GM12878 (cell line): ENCODE measurements at regions not wholly inside any gene's neighbourhood (a gene's known extent, or its start where the extent isn't known, plus 50 kb on each side); places are given as distances from the start of the nearest gene placed in this dataset.

Experiments used
- ATAC-seq: fragments of 200-7000 bp; cut with Tn5 transposase; 3 replicates; pipeline ENCODE4 v1.9.1; 2020; ENCODE audit warnings: mild to moderate bottlenecking, moderate library complexity
- BruUV-seq: library from RNA; stranded (reverse); fragments of 400-500 nt; replicated peaks from 2 replicates; lab custom pipeline; 2021; lab: Mats Ljungman, UMichigan
- CTCF ChIA-PET: fragments of 300-600 bp; sonication (Branson Sonifier 250); formaldehyde crosslinking; extraction: SDS; loops from one replicate; lab custom pipeline; 2021; ENCODE audit warnings: inconsistent platforms; lab: Yijun Ruan, JAX
- POLR2A ChIA-PET: fragments of 350-600 bp; formaldehyde crosslinking; extraction: SDS; loops from one replicate; lab custom pipeline; 2021; ENCODE audit warnings: inconsistent platforms; lab: Charles Lee
- RAD21 ChIA-PET: fragments of 300-600 bp; sonication (Branson Sonifier 250); formaldehyde crosslinking; loops from one replicate; lab custom pipeline; 2023; ENCODE audit warnings: antibody characterized with exemption; ENCODE audit not compliant: unreplicated experiment; lab: Charles Lee
- SMC1A ChIA-PET: fragments of 300-600 bp; sonication (Branson Sonifier 250); formaldehyde crosslinking; loops from one replicate; lab custom pipeline; 2023; ENCODE audit not compliant: unreplicated experiment, uncharacterized antibody; lab: Charles Lee
- DNase-seq: peaks from one replicate; pipeline ENCODE4 v3.0.0-alpha.2; 2011; ENCODE audit warnings: low read depth, low spot score
- FAIRE-seq: peaks from 3 replicates; lab custom pipeline; 2011; peaks lifted over from hg19 to GRCh38; lab: Jason Lieb, UNC
- H2AFZ ChIP-seq: 2 replicates; pipeline ENCODE4 v1.6.0; 2011; ENCODE audit warnings: low read depth, low read length, control low read depth; ENCODE audit not compliant: control insufficient read depth
- H3K27ac ChIP-seq: 2 replicates; pipeline ENCODE4 v1.5.1; 2011; ENCODE audit warnings: control low read depth; ENCODE audit not compliant: control insufficient read depth, insufficient read depth
- H3K27me3 ChIP-seq, 2 experiments: replicated peaks in 1 of 2; 2 replicates each; pipeline versions ENCODE4 v1.6.0 to v1.6.1; 2011; ENCODE audit warnings: low read length in 1 of 2; ENCODE audit not compliant: control insufficient read depth in 2 of 2, insufficient read depth in 2 of 2
- H3K36me3 ChIP-seq, 2 experiments: 2 replicates each; pipeline ENCODE4 v1.5.1; 2011; ENCODE audit warnings: low read length in 1 of 2; ENCODE audit not compliant: control insufficient read depth in 2 of 2, insufficient read depth in 2 of 2
- H3K4me1 ChIP-seq: 2 replicates; pipeline ENCODE4 v1.6.1; 2011; ENCODE audit warnings: mild to moderate bottlenecking, low read length, moderate library complexity, mixed read lengths; ENCODE audit not compliant: control insufficient read depth, insufficient read depth
- H3K4me2 ChIP-seq: 2 replicates; pipeline ENCODE4 v1.6.0; 2011; ENCODE audit warnings: control low read depth; ENCODE audit not compliant: control insufficient read depth, insufficient read depth
- H3K4me3 ChIP-seq: fragments of 200-600 bp; sonication (generic); 2 replicates; pipeline ENCODE4 v1.5.1; 2016
- H3K79me2 ChIP-seq: 2 replicates; pipeline ENCODE4 v1.6.0; 2011; ENCODE audit warnings: low read length; ENCODE audit not compliant: control insufficient read depth, insufficient read depth
- H3K9ac ChIP-seq: 2 replicates; pipeline ENCODE4 v1.8.0; 2011; ENCODE audit warnings: low read length, control low read depth, mixed read lengths; ENCODE audit not compliant: control insufficient read depth, insufficient read depth
- H3K9me3 ChIP-seq: replicated peaks from 3 replicates; pipeline ENCODE4 v1.5.1; 2011; ENCODE audit warnings: mild to moderate bottlenecking, low read length; ENCODE audit not compliant: control insufficient read depth, insufficient read depth
- H4K20me1 ChIP-seq: 2 replicates; pipeline ENCODE4 v1.6.0; 2011; ENCODE audit not compliant: control insufficient read depth, insufficient read depth
- BHLHE40 ChIP-seq, 2 experiments: fragments of 450-650 bp in 1 of 2; IDR thresholded peaks; 2 replicates each; pipeline ENCODE4 v1.6.1; 2011 to 2017; ENCODE audit warnings: low read depth in 2 of 2, borderline replicate concordance in 1 of 2, improper control_type of control experiment in 1 of 2, low read length in 1 of 2, mild to moderate bottlenecking in 1 of 2
- CBFB ChIP-seq: IDR thresholded peaks from 2 replicates; pipeline ENCODE4 v1.6.1; 2016; ENCODE audit warnings: antibody characterized with exemption, low read depth
- NFIC ChIP-seq: IDR thresholded peaks from 2 replicates; pipeline ENCODE4 v1.6.1; 2012; ENCODE audit warnings: low read depth, mild to moderate bottlenecking, inconsistent platforms, low read length, moderate library complexity
- NR2C2 ChIP-seq: IDR thresholded peaks from 2 replicates; pipeline ENCODE4 v1.6.1; 2011; ENCODE audit warnings: borderline replicate concordance, low read depth; ENCODE audit not compliant: control insufficient read depth, insufficient read length
- PAX5 ChIP-seq: IDR thresholded peaks from 2 replicates; pipeline ENCODE4 v1.6.1; 2011; ENCODE audit warnings: low read depth, low read length, borderline replicate concordance
- RUNX3 ChIP-seq: IDR thresholded peaks from 2 replicates; pipeline ENCODE4 v1.6.1; 2012; ENCODE audit warnings: low read length, inconsistent platforms
- SMAD5 ChIP-seq: IDR thresholded peaks from 2 replicates; pipeline ENCODE4 v1.6.1; 2016; ENCODE audit warnings: antibody characterized with exemption, low read depth
- SMC3 ChIP-seq: IDR thresholded peaks from 2 replicates; pipeline ENCODE4 v1.6.1; 2011; ENCODE audit warnings: low read length, improper control_type of control experiment, borderline replicate concordance
- SRF ChIP-seq, 2 experiments: IDR thresholded peaks; 2 replicates each; pipeline ENCODE4 v1.6.1; 2011; ENCODE audit warnings: low read depth in 2 of 2, low read length in 2 of 2, mild to moderate bottlenecking in 1 of 2, moderate library complexity in 1 of 2
- ZSCAN29 ChIP-seq: fragments of 450-650 bp; IDR thresholded peaks from 2 replicates; pipeline ENCODE4 v1.6.1; 2017; ENCODE audit warnings: mild to moderate bottlenecking, moderate library complexity
- WGBS: methylation state at CpG from one replicate; pipeline ENCODE4 v1.1.6; 2016; ENCODE audit warnings: low lambda C conversion rate; ENCODE audit not compliant: insufficient replicate concordance, insufficient coverage; ENCODE audit errors: missing lambda C conversion rate; 5-methylcytosine and 5-hydroxymethylcytosine counted together
- in situ Hi-C: fragments of 300-500 bp; cut with MboI; formaldehyde crosslinking; loops from 9 replicates; pipeline ENCODE4 v1.14.3; 2018; ENCODE audit warnings: mixed read lengths
- intact Hi-C: fragments of 100-400 bp; cut with micrococcal nuclease; formaldehyde crosslinking; loops from one replicate; pipeline ENCODE4 v1.14.2; 2022; ENCODE audit not compliant: unreplicated experiment
- TF ChIP-seq, protein P1 (sequence below): IDR thresholded peaks from 2 replicates; pipeline ENCODE4 v1.6.1; 2012; ENCODE audit warnings: low read length, inconsistent platforms
- TF ChIP-seq, protein P2 (sequence below): IDR thresholded peaks from 2 replicates; pipeline ENCODE4 v1.6.1; 2012; ENCODE audit warnings: improper control_type of control experiment, low read depth, low read length; ENCODE audit not compliant: insufficient replicate concordance
- TF ChIP-seq, protein P3 (sequence below): fragments of 450-650 bp; conservative IDR thresholded peaks from 2 replicates; pipeline ENCODE4 v1.6.1; 2017; ENCODE audit warnings: mild to moderate bottlenecking, moderate library complexity
- TF ChIP-seq, protein P4 (sequence below): IDR thresholded peaks from 2 replicates; pipeline ENCODE4 v1.6.1; 2011; ENCODE audit warnings: borderline replicate concordance, low read depth, mild to moderate bottlenecking, moderate library complexity, low read length; ENCODE audit not compliant: insufficient read depth, poor library complexity, severe bottlenecking

DNA sequence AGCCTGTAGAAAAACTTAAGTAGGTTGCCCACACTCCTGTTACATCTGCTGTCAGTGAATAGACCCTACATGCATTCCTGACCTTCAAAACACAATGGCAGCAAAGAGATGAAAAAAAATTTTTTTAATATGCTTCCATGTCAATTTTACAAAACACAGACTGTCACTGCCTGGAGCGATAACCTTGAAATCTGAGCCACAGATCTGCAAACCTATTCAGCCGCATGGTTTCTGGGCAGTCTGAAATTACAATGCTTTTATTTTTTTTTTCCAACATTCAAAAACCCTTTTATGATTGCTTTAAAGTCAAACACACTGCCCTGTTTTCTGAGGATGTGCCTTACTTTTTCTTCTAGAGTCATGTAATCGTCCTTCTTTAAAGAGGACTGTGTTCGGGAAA, 264.9 kb upstream of the PUDP start:
- no peaks in the 10 kb centered on the region for H4K20me1 ChIP-seq
- ChIA-PET POLR2A (no interaction called here), CTCF (no interaction called here), RAD21 (interaction anchor here (1.2 kb wide), 1 partner anchor 32 kb away, joined by 4 read pairs; no protein-coding TSS in a partner anchor), SMC1A (no interaction called here)
- H3K36me3 ChIP-seq, result no peaks in the 10 kb centered on the region
- FAIRE-seq, result no peak
- no peak for ATAC-seq
- H3K9ac ChIP-seq, result no peak overlapping the region
- in situ Hi-C loops (no loop called here), intact Hi-C loops (no loop called here)
- H3K4me3 ChIP-seq, result no peak overlapping the region
- no peaks in the 10 kb centered on the region for H3K79me2 ChIP-seq
- no peaks in the 10 kb centered on the region for H3K4me1 ChIP-seq
- no peak overlapping the region for H3K27ac ChIP-seq
- 70% methylated on average over 4 of the region's 4 CpGs for WGBS
- no peak overlapping the region for H2AFZ ChIP-seq
- no peaks in the 10 kb centered on the region for H3K9me3 ChIP-seq
- DNase-seq, result no peak
- no peaks in the 10 kb centered on the region for H3K27me3 ChIP-seq
- H3K4me2 ChIP-seq, result no peak overlapping the region
- BruUV-seq, result no TSS peak
- TF ChIP-seq NFIC, result no peak
- TF ChIP-seq SMC3, result no peak
- no peak for TF ChIP-seq PAX5
- no peak for TF ChIP-seq SMAD5
- TF ChIP-seq NR2C2, result no peak
- no peak for TF ChIP-seq ZSCAN29
- TF ChIP-seq, protein P1, sequence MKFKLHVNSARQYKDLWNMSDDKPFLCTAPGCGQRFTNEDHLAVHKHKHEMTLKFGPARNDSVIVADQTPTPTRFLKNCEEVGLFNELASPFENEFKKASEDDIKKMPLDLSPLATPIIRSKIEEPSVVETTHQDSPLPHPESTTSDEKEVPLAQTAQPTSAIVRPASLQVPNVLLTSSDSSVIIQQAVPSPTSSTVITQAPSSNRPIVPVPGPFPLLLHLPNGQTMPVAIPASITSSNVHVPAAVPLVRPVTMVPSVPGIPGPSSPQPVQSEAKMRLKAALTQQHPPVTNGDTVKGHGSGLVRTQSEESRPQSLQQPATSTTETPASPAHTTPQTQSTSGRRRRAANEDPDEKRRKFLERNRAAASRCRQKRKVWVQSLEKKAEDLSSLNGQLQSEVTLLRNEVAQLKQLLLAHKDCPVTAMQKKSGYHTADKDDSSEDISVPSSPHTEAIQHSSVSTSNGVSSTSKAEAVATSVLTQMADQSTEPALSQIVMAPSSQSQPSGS, result no peak
- TF ChIP-seq, protein P2, sequence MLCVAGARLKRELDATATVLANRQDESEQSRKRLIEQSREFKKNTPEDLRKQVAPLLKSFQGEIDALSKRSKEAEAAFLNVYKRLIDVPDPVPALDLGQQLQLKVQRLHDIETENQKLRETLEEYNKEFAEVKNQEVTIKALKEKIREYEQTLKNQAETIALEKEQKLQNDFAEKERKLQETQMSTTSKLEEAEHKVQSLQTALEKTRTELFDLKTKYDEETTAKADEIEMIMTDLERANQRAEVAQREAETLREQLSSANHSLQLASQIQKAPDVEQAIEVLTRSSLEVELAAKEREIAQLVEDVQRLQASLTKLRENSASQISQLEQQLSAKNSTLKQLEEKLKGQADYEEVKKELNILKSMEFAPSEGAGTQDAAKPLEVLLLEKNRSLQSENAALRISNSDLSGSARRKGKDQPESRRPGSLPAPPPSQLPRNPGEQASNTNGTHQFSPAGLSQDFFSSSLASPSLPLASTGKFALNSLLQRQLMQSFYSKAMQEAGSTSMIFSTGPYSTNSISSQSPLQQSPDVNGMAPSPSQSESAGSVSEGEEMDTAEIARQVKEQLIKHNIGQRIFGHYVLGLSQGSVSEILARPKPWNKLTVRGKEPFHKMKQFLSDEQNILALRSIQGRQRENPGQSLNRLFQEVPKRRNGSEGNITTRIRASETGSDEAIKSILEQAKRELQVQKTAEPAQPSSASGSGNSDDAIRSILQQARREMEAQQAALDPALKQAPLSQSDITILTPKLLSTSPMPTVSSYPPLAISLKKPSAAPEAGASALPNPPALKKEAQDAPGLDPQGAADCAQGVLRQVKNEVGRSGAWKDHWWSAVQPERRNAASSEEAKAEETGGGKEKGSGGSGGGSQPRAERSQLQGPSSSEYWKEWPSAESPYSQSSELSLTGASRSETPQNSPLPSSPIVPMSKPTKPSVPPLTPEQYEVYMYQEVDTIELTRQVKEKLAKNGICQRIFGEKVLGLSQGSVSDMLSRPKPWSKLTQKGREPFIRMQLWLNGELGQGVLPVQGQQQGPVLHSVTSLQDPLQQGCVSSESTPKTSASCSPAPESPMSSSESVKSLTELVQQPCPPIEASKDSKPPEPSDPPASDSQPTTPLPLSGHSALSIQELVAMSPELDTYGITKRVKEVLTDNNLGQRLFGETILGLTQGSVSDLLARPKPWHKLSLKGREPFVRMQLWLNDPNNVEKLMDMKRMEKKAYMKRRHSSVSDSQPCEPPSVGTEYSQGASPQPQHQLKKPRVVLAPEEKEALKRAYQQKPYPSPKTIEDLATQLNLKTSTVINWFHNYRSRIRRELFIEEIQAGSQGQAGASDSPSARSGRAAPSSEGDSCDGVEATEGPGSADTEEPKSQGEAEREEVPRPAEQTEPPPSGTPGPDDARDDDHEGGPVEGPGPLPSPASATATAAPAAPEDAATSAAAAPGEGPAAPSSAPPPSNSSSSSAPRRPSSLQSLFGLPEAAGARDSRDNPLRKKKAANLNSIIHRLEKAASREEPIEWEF, result no peak
- no peak for TF ChIP-seq SRF (IDR thresholded peaks at IDR 0.05; ENCODE audit: low read depth in 2 of 2, low read length in 2 of 2)
- TF ChIP-seq, protein P3, sequence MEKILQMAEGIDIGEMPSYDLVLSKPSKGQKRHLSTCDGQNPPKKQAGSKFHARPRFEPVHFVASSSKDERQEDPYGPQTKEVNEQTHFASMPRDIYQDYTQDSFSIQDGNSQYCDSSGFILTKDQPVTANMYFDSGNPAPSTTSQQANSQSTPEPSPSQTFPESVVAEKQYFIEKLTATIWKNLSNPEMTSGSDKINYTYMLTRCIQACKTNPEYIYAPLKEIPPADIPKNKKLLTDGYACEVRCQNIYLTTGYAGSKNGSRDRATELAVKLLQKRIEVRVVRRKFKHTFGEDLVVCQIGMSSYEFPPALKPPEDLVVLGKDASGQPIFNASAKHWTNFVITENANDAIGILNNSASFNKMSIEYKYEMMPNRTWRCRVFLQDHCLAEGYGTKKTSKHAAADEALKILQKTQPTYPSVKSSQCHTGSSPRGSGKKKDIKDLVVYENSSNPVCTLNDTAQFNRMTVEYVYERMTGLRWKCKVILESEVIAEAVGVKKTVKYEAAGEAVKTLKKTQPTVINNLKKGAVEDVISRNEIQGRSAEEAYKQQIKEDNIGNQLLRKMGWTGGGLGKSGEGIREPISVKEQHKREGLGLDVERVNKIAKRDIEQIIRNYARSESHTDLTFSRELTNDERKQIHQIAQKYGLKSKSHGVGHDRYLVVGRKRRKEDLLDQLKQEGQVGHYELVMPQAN, result no peak
- no peak for TF ChIP-seq BHLHE40 (IDR thresholded peaks at IDR 0.05; ENCODE audit: borderline replicate concordance in 1 of 2, low read depth in 2 of 2, low read length in 1 of 2)
- TF ChIP-seq CBFB, result no peak
- TF ChIP-seq, protein P4, sequence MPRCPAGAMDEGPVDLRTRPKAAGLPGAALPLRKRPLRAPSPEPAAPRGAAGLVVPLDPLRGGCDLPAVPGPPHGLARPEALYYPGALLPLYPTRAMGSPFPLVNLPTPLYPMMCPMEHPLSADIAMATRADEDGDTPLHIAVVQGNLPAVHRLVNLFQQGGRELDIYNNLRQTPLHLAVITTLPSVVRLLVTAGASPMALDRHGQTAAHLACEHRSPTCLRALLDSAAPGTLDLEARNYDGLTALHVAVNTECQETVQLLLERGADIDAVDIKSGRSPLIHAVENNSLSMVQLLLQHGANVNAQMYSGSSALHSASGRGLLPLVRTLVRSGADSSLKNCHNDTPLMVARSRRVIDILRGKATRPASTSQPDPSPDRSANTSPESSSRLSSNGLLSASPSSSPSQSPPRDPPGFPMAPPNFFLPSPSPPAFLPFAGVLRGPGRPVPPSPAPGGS, result no peak
- no peak for TF ChIP-seq RUNX3
